T-helper 2 cell treated with Interferon-gamma antibody and Interleukin-4, amounts not matched to agents 100 ng/mL and 5 ng/mL, for 36 hours (primary cell): ENCODE measurements at regions not wholly inside any gene's neighbourhood (a gene's known extent, or its start where the extent isn't known, plus 50 kb on each side); places are given as distances from the start of the nearest gene placed in this dataset.
"Not testable (repeated sequence)": the region's sequence is repeated elsewhere in the genome, so short reads cannot be mapped to it uniquely, and the experiment has no call there.

Experiments used
- intact Hi-C: fragments of 100-400 bp; cut with micrococcal nuclease; formaldehyde crosslinking; loops from one replicate; pipeline ENCODE4 v1.15.1; 2023

- intact Hi-C loops = no loop called here
Observed at GRCh38 chr12:131213896-131214442, 260.3 kb downstream of the ADGRD1 start.

DNA sequence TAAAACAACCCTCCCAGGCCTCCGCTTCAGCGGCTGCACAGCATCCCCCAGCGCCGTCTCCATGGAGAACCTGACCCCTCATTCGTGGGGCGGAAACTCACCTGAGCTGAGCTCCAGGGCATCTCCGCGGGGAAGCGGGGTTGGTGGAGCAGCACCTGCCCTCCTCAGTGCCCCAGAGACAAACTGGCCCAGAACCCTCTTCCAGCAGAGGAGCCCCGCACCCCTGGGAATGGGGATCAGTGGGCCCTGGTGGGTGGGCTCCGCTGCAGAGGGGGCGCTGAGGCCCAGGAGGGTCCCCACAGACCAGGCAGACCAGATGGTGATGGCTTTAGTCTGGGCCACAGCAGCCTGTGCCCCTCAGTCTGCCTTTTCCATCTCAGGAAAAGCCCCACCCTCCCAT lies 261.2 kb downstream of the ADGRD1 start:
- intact Hi-C loops = not testable (repeated sequence)

GRCh38 chr12:131216587-131216986 lies 262.9 kb downstream of the ADGRD1 start:
- intact Hi-C loops = not testable (repeated sequence)

DNA sequence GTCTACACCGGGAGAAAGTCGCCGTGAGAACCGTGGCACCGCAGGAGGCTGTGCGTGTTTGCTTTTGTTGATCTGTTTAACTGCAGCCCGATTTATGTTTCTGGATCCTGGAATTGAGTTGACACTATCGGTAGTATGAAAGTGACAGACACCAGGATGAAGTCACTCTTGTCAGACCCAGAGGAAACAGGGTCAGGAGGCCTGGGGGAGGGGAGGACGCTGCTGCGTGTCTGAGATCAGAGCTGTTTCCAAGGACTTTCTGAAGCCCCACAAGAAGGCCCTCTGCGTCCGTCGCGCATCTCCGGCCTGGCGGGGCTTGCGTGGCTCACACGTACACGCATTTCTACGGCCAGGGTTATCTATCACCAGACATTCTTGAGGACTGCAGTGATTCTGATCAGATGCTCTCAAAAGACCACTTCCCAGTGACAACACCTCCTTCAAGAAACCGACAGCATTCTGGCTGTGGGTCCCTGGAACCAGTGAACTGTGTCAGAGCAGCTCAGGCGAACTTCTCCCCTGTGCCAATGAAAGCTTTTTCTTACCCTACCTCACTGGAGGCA lies 263.4 kb downstream of the ADGRD1 start:
- intact Hi-C loops = no loop called here

- intact Hi-C loops = no loop called here
Observed at GRCh38 chr12:131218026-131218922, 264.6 kb downstream of the ADGRD1 start.

- intact Hi-C loops = no loop called here
Observed at GRCh38 chr12:131218923-131219669, 265.4 kb downstream of the ADGRD1 start.

DNA sequence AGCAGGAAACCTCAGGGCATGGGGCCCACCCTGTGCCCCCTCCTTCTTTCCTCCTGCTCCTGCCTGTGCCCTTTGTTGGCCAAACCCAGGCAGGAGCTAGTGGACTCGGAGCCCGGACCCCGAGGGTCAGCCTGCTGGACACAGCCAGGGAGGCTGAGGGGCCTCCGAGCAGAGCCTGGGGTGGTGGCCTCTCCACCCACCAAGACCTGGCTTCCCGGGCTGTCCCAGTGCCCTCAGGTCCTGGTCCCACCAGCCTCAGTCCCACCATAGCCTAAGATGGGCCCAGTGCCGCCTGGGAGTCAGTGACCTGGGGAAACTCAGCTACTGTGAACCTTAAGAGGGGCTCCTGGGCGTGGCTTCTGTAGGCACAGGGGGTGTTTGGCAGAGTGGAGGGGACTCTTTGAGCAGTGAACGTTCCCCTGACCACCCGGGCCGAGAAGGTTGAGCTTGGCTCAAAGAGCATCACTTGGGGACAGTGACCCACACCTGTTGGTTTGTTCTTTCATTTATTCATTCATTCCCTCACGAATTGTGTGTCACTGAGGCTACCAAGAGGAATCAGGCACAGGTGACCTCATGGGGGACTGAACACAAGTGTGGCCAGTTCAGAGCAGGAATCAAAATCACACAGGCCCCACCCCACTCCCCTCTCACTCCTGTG lies 266.1 kb downstream of the ADGRD1 start:
- intact Hi-C loops = no loop called here

GRCh38 chr12:131220331-131220685 lies 266.6 kb downstream of the ADGRD1 start:
- intact Hi-C loops = no loop called here

DNA sequence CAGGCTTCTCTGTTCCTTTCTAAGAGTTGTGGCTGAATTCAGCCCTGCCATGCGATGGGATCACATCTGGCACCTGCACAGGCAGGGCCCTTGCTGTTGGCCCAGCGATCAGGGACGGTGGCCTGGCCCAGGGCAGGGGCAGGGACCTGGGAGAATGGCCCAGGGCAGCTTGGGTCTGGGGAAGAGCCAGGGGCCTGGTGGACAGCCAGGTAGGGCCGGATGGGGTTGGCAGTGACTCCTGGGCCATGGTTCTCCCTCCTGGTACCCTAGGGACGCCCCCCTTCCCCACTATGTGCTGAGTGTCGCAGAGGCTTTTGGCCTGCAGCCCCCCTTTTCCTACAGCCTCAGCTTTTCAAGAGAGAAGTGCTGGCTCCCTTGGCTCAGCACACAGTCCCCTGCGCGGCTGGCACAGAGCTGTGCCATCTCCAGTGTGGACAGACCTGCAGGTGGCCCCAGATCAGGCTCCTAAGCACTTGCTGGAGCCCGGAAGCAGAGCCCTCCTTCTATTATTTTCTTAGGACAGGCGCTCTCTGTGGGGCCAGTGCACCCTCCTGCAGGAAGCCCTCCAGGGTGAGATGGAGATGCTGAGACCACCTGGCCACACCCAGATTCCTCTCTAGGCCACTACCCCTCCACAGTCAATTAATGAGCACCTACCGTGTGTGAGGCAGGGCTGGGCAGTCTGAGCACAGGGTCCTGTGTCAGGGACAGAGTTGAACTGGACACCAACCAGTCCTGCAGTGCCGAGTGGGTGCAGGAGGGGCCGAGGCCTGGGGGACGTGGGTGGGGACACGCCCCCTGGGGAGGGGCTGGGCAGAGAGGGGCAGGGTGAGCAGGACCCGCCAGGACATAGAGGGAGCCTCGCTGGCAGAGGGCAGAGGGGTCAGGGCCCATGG lies 267.6 kb downstream of the ADGRD1 start:
- intact Hi-C loops = no loop called here

DNA sequence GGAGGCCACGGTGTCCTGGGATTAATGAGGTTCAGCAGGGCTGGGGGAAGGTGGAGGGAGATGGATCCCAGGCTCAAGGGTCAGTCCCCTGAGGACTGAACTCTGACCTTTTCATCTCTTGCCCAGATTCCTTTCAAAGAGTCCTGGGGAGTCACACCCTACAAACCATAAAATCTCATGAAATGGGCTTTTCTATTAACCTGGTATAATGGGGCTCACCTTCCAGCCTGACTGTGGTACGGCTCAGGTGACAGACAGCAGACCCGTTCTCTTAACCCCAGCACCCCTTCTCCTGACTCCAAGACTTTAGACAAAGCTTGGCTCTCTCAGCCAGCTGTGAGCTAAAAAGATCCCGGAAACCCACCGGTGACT lies 268.2 kb downstream of the ADGRD1 start:
- intact Hi-C loops = no loop called here

- intact Hi-C loops = no loop called here
Observed at GRCh38 chr12:131222329-131223139, 268.8 kb downstream of the ADGRD1 start.

GRCh38 chr12:131223171-131223761 lies 269.6 kb downstream of the ADGRD1 start:
- intact Hi-C loops = no loop called here

GRCh38 chr12:131223791-131224225 lies 270.1 kb downstream of the ADGRD1 start:
- intact Hi-C loops = no loop called here

DNA sequence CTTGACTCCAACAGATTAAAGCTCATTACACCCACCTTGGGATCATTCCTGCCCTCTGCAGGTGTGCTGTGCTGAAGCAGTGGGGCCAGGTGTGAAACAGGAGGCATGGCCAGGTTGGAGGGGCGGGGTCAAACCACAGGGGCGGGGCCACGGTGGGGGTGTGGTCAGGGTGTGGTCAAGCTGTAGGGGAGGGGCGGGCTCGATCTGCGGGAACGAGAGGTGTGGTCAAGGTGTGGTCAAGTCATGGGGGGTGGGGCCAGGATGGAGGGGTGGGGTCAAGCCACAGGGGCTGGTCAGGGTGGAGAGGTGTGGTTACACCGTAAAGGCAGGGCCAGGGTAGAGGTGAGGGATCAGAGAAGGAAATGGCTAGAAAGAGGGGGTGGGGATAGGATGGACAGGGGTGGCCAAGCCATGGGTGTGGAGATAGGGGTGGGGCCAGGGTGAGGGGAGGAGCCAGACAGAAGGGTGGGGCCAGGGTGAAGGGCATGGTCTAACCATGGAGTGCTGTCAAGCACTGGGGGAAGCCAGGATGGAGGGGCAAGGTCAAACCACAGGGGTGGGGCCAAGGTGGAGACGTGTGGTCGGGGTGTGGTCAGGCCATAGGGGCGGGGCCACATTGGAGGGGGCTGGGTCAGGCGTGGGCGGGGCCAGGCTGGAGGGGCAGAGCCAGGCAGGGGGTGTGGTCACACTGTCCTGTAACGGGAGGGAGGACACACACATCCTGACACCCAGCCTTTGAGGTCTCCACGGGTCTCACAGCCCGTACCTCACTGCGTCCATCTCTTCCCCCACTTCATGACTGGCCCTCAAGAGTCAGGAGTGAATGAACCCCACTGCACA lies 270.7 kb downstream of the ADGRD1 start:
- intact Hi-C loops = not testable (repeated sequence)

DNA sequence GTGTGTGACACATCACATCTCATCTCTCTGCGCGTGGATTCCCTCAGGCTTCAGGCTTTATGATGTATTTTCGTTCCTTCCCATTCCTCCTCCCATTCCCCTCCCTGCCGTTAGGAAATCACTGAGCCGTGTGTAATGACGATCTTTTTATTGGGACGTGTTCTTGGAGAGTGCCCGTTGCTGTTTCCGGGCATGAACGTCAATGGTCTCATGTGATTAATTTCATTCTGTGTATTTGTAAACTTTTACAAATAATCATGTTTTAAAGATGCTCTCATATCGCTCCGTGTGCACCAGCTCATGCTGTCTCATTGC lies 271.3 kb downstream of the ADGRD1 start:
- intact Hi-C loops = not testable (repeated sequence)

DNA sequence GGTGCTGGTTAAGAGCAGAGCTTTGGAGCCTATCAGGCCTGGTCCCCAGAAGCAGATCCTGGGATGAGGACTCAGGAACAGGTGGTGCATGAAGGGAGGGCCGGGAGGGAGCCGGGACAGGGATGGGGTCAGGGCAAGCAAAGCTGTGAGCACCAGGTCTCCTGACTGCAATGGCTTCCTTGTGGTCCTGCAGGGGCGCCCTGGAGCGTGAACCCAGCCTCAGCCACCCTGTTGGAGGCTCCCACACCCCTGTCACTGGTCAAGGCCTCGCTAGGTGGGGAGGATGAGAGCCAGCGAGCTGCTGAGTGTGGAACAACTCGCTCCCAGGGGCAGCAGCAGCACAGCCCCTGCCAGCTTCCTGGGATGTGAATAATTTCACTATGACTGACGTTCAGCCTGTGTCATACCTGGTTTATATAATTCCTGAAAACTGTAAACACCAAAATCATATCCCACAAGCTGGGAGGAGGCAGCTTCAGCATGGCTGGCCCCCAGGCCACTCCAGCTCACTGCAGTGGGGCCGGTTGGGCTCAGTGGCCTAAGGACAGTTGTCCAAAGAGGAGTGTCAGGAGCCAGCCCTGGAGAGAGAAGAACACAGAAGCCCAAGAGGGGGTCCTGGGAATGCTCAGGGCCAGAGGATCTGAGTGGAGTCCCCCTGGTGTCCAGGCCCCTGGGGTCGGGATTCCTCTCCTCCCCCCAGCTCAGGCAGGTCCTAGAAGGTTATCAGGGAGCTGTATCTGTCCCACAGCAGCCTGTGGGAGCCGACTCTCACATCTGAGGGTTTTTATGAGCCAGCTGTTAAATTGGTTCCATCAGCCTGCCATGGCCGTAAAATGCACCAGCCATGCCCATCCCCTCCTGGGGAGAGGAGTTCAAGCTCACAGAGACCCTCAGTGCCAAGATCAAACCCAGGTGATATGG lies 272.9 kb downstream of the ADGRD1 start:
- intact Hi-C loops = no loop called here

DNA sequence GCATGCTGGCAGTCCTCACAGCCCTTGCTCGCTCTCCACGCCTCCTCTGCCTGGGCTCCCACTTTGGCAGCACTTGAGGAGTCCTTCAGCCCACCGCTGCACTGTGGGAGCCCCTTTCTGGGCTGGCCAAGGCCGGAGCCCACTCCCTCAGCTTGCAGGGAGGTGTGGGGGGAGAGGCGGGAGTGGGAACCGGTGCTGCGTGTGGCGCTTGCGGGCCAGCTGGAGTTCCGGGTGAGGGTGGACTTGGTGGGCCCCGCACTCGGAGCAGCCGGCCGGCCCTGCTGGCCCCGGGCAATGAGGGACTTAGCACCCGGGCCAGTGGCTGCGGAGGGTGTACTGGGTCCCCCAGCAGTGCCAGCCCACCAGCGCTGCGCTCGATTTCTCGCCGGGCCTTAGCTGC lies 273.9 kb downstream of the ADGRD1 start:
- intact Hi-C loops = not testable (repeated sequence)
